SK-N-MC (cell line): ENCODE measurements at regions not wholly inside any gene's neighbourhood (a gene's known extent, or its start where the extent isn't known, plus 50 kb on each side); places are given as distances from the start of the nearest gene placed in this dataset.

Source experiments
- EZH2 ChIP-seq: fragments of 200-600 bp; sonication (generic); IDR thresholded peaks from one replicate; pipeline ENCODE4 v1.6.1; 2017; ENCODE audit warnings: antibody characterized with exemption
- POLR2AphosphoS5 ChIP-seq: IDR thresholded peaks from 2 replicates; pipeline ENCODE4 v1.6.1; 2012; ENCODE audit warnings: mild to moderate bottlenecking, low read depth, low read length, borderline replicate concordance

- TF ChIP-seq EZH2 = no peak
- no peak for TF ChIP-seq POLR2AphosphoS5
Observed at GRCh38 chr4:32196950-32197688, 1477.0 kb downstream of the PCDH7 start.
